Heart right ventricle (tissue), 16 donors: ENCODE measurements at regions not wholly inside any gene's neighbourhood (a gene's known extent, or its start where the extent isn't known, plus 50 kb on each side); places are given as distances from the start of the nearest gene placed in this dataset.

Experiments
- ATAC-seq, 8 donors: fragments of 200-7000 bp; cut with Tn5 transposase; one replicate each; pipeline ENCODE4 v1.9.1; 2020; ENCODE audit warnings: mild to moderate bottlenecking in 8 of 8, moderate library complexity in 8 of 8, moderate number of reproducible peaks in 1 of 8
- DNase-seq, 2 donors: peaks; one replicate each; pipeline ENCODE4 v3.0.0-alpha.2; 2020
- H3K27ac ChIP-seq, 10 donors: fragments of 200-600 bp; sonication (generic) in 2 of 10; one replicate each; pipeline versions ENCODE4 v1.5.0 to v1.8.0; 2020 to 2022; ENCODE audit warnings: mild to moderate bottlenecking in 3 of 10
- H3K27me3 ChIP-seq, 7 donors: fragments of 200-600 bp; one replicate each; pipeline ENCODE4 v1.8.0; 2021 to 2022; ENCODE audit warnings: mild to moderate bottlenecking in 2 of 7
- H3K36me3 ChIP-seq, 9 donors: fragments of 200-600 bp; sonication (generic) in 1 of 9; one replicate each; pipeline versions ENCODE4 v1.5.0 to v1.8.0; 2020 to 2022; ENCODE audit warnings: mild to moderate bottlenecking in 2 of 9
- H3K4me1 ChIP-seq, 9 donors: fragments of 200-600 bp; sonication (generic) in 1 of 9; one replicate each; pipeline versions ENCODE4 v1.5.0 to v1.8.0; 2020 to 2022; ENCODE audit warnings: mild to moderate bottlenecking in 4 of 9
- H3K4me3 ChIP-seq, 10 donors: fragments of 200-600 bp; sonication (generic) in 2 of 10; one replicate each; pipeline versions ENCODE4 v1.5.0 to v1.8.0; 2020 to 2022; ENCODE audit warnings: mild to moderate bottlenecking in 7 of 10, moderate library complexity in 2 of 10
- H3K9me3 ChIP-seq, 11 donors: fragments of 200-600 bp in 10 of 11; sonication (generic) in 2 of 11; one replicate each; pipeline versions ENCODE4 v1.5.0 to v1.8.0; 2013 to 2022; ENCODE audit warnings: mild to moderate bottlenecking in 2 of 11, control low read depth in 1 of 11, moderate library complexity in 1 of 11
- CTCF ChIP-seq, 9 donors: fragments of 200-600 bp; sonication (generic) in 2 of 9; IDR thresholded peaks; one replicate each; pipeline versions ENCODE4 v1.5.0 to v1.8.0; 2021 to 2022; ENCODE audit warnings: antibody characterized with exemption in 9 of 9, mild to moderate bottlenecking in 5 of 9, moderate library complexity in 1 of 9
- WGBS, 2 donors: extraction: QIAGEN DNeasy Blood & Tissue Kit; methylation state at CpG; one replicate each; pipeline ENCODE4 v1.1.7; 2013; ENCODE audit warnings: inconsistent platforms in 1 of 2; 5-methylcytosine and 5-hydroxymethylcytosine counted together
- intact Hi-C, 10 donors: fragments of 100-400 bp; cut with DNase I; formaldehyde crosslinking; loops; one replicate each; pipeline versions ENCODE4 v1.11.1 to v1.14.2; 2022
- donor health status: Arrhythmogenic right ventricular cardiomyopathy.
- donor health status: ischemic (EF 13 %, LVEDD 7.1; RV severe dilation, severe dysfunction).
- donor health status: healthy with polysubstance abuse.
- donor health status: DM: no; HTN: yes; CAD: no.
- donor health status: DM: no; HTN: no; CAD: no.
- donor health status: ischemic (EF 25% LVEDD 6.9; RV normal size, moderate dysfunction).
- donor health status: ischemic (EF 25% LVEDD 5.7; RV mildly dilated, moderate dysfunction).
- donor health status: healthy.
- donor health status: DM: yes; HTN: yes; CAD: no.
- donor health status: Ischemic cardiomyopathy.
- donor health status: ischemic (EF 35%, LVEDD 5.7; RV mildly dilated, moderate dysfunction).
- donor health status: nonischemic (EF 11% LVEDD 7.7; RV severe dilation, severe dysfunction).
- donor health status: DM: yes; HTN: yes; CAD: no.
- donor health status: PGD.
- donor health status: ischemic (EF 29% LVEDD 5.4; RV normal size, mild dysfunction).
- donor health status: nonischemic (EF 23%, LVEDD 6.1; RV moderate dilation, normal function).

- 79 to 81% methylated on average over 3 of the region's 3 CpGs for WGBS, 2 donors
- no peak for DNase-seq
- no peaks in the 10 kb centered on the region for H3K4me1 ChIP-seq
- H3K4me3 ChIP-seq, result no peak overlapping the region
- no peak for TF ChIP-seq CTCF (IDR thresholded peaks at IDR 0.05)
- H3K36me3 ChIP-seq, result no peaks in the 10 kb centered on the region
- intact Hi-C loops, result no loop called here
- no peak for ATAC-seq
- H3K27ac ChIP-seq, result no peak overlapping the region
- no peaks in the 10 kb centered on the region for H3K9me3 ChIP-seq
- H3K27me3 ChIP-seq, result no peaks in the 10 kb centered on the region
These were observed 772.8 kb upstream of the TSPY4 start for GRCh38 chrY:8564421-8564820.

GRCh38 chrY:8566198-8566597 lies 771.1 kb upstream of the TSPY4 start:
- Histone ChIP-seq H3K27ac (no peak overlapping the region), H3K9me3 (no peaks in the 10 kb centered on the region), H3K4me1 (no peaks in the 10 kb centered on the region), H3K4me3 (no peak overlapping the region), H3K27me3 (no peaks in the 10 kb centered on the region), H3K36me3 (no peaks in the 10 kb centered on the region)
- intact Hi-C loops, result no loop called here
- no peak for TF ChIP-seq CTCF (IDR thresholded peaks at IDR 0.05)
- ATAC-seq (no peak), DNase-seq (no peak)
- WGBS, 2 donors, result 46 to 63% methylated on average over 2 of the region's 2 CpGs

GRCh38 chrY:8570384-8570783 lies 766.9 kb upstream of the TSPY4 start:
- Histone ChIP-seq H3K9me3 (no peaks in the 10 kb centered on the region), H3K27me3 (no peaks in the 10 kb centered on the region), H3K27ac (no peak overlapping the region), H3K36me3 (no peaks in the 10 kb centered on the region), H3K4me1 (no peaks in the 10 kb centered on the region), H3K4me3 (no peak overlapping the region)
- intact Hi-C loops, result no loop called here
- TF ChIP-seq CTCF (IDR thresholded peaks at IDR 0.05), result no peak
- no peak for DNase-seq
- ATAC-seq, result no peak

- intact Hi-C loops, result no loop called here
- ATAC-seq (no peak), DNase-seq (no peak)
- H3K27me3 ChIP-seq, result no peaks in the 10 kb centered on the region
- no peak overlapping the region for H3K27ac ChIP-seq
- no peaks in the 10 kb centered on the region for H3K4me1 ChIP-seq
- no peaks in the 10 kb centered on the region for H3K36me3 ChIP-seq
- H3K9me3 ChIP-seq, result no peaks in the 10 kb centered on the region
- H3K4me3 ChIP-seq, result no peak overlapping the region
- no peak for TF ChIP-seq CTCF (IDR thresholded peaks at IDR 0.05)
- WGBS, 2 donors, result 33 to 50% methylated on average over 2 of the region's 2 CpGs
These were observed 764.3 kb upstream of the TSPY4 start for GRCh38 chrY:8572916-8573315.
